Panc1 (cell line): ENCODE measurements at regions not wholly inside any gene's neighbourhood (a gene's known extent, or its start where the extent isn't known, plus 50 kb on each side); places are given as distances from the start of the nearest gene placed in this dataset.

Experiments
- ATAC-seq: fragments of 200-7000 bp; cut with Tn5 transposase; 2 replicates; pipeline ENCODE4 v1.9.1; 2020; ENCODE audit warnings: mild to moderate bottlenecking, moderate library complexity
- BruUV-seq: library from RNA; stranded (reverse); fragments of 400-500 nt; replicated peaks from 2 replicates; lab custom pipeline; 2021; lab: Mats Ljungman, UMichigan
- CTCF ChIA-PET: fragments of 300-600 bp; sonication (Branson Sonifier 250); formaldehyde crosslinking; loops from one replicate; lab custom pipeline; 2022; ENCODE audit warnings: antibody characterized with exemption; lab: Charles Lee
- POLR2A ChIA-PET: fragments of 300-600 bp; sonication (Branson Sonifier 250); formaldehyde crosslinking; loops from one replicate; lab custom pipeline; 2022; ENCODE audit warnings: antibody characterized with exemption; lab: Charles Lee
- DNase-seq: peaks from one replicate; pipeline ENCODE4 v3.0.0-alpha.2; 2010; ENCODE audit warnings: low read depth, low spot score
- H3K27ac ChIP-seq: 2 replicates; pipeline ENCODE4 v1.5.1; 2011; ENCODE audit warnings: mild to moderate bottlenecking, low read length, inconsistent platforms
- H3K27me3 ChIP-seq: fragments of 200-500 bp; sonication (Bioruptor generic); 2 replicates; pipeline ENCODE4 v1.6.0; 2014; ENCODE audit warnings: low read length, inconsistent platforms; ENCODE audit not compliant: control insufficient read depth, insufficient read depth
- H3K36me3 ChIP-seq: fragments of 200-500 bp; sonication (Bioruptor generic); 2 replicates; pipeline ENCODE4 v1.5.1; 2014; ENCODE audit warnings: inconsistent platforms, mild to moderate bottlenecking, low read length, moderate library complexity; ENCODE audit not compliant: control insufficient read depth, insufficient read depth
- H3K4me1 ChIP-seq: 2 replicates; pipeline ENCODE4 v1.5.1; 2011; ENCODE audit warnings: inconsistent platforms, mild to moderate bottlenecking, low read length, moderate library complexity; ENCODE audit not compliant: control insufficient read depth, insufficient read depth
- H3K4me3 ChIP-seq, 2 experiments: 2 replicates each; pipeline ENCODE4 v1.5.1; 2011 to 2012; ENCODE audit warnings: low read depth in 2 of 2, low read length in 2 of 2, mild to moderate bottlenecking in 2 of 2, inconsistent platforms in 1 of 2, moderate library complexity in 1 of 2
- H3K9me3 ChIP-seq: fragments of 200-500 bp; sonication (Bioruptor generic); 2 replicates; pipeline ENCODE4 v1.5.1; 2014; ENCODE audit warnings: low read depth, mild to moderate bottlenecking, inconsistent platforms, low read length, moderate library complexity; ENCODE audit not compliant: control insufficient read depth, insufficient read depth
- CTCF ChIP-seq: fragments of 450-650 bp; IDR thresholded peaks from 2 replicates; pipeline ENCODE4 v1.5.1; 2017; ENCODE audit warnings: mild to moderate bottlenecking
- POLR2AphosphoS5 ChIP-seq: IDR thresholded peaks from 2 replicates; pipeline ENCODE4 v1.6.1; 2012; ENCODE audit warnings: mild to moderate bottlenecking, low read depth, low read length, moderate library complexity
- REST ChIP-seq, 2 experiments: IDR thresholded peaks; 2 replicates each; pipeline ENCODE4 v1.6.1; 2011 to 2012; ENCODE audit warnings: low read depth in 2 of 2, control low read depth in 1 of 2, low read length in 1 of 2, mild to moderate bottlenecking in 1 of 2, moderate library complexity in 1 of 2; ENCODE audit not compliant: insufficient read depth in 1 of 2
- SIN3A ChIP-seq: IDR thresholded peaks from 2 replicates; pipeline ENCODE4 v1.6.1; 2012; ENCODE audit warnings: low read depth, mild to moderate bottlenecking, low read length, moderate library complexity, borderline replicate concordance; ENCODE audit not compliant: insufficient read depth
- TCF7L2 ChIP-seq: IDR thresholded peaks from 2 replicates; pipeline ENCODE4 v1.6.1; 2011; ENCODE audit warnings: mild to moderate bottlenecking, low read depth, low read length, inconsistent platforms
- in situ Hi-C: cut with HindIII; loops from 2 replicates; pipeline ENCODE4 v1.10.0; 2016; ENCODE audit warnings: low sequenced_read_pairs, low pct_unique_long_range_greater_than_20kb
- intact Hi-C: fragments of 100-400 bp; cut with micrococcal nuclease; formaldehyde crosslinking; loops from one replicate; pipeline ENCODE4 v1.10.0; 2022; ENCODE audit not compliant: unreplicated experiment

- CTCF ChIA-PET = no interaction called here
- H3K27me3 ChIP-seq = no peaks in the 10 kb centered on the region
- no peaks in the 10 kb centered on the region for H3K36me3 ChIP-seq
- TF ChIP-seq SIN3A (no peak), POLR2AphosphoS5 (no peak), REST (IDR thresholded peaks at IDR 0.05; ENCODE audit: insufficient read depth in 1 of 2, low read depth in 2 of 2, low read length in 1 of 2) (no peak), CTCF (no peak), TCF7L2 (no peak)
- intact Hi-C loops (no loop called here), in situ Hi-C loops (no loop called here)
- H3K4me1 ChIP-seq = no peaks in the 10 kb centered on the region
- H3K27ac ChIP-seq = no peak overlapping the region
- H3K9me3 ChIP-seq = no peaks in the 10 kb centered on the region
- H3K4me3 ChIP-seq = no peak overlapping the region
- BruUV-seq = no TSS peak
- DNase-seq = no peak
- no peak for ATAC-seq
- POLR2A ChIA-PET = no interaction called here
Observed at GRCh38 chr12:90244232-90244631, 535.6 kb upstream of the ATP2B1 start.

- in situ Hi-C loops = no loop called here
- no peaks in the 10 kb centered on the region for H3K4me1 ChIP-seq
- no peak overlapping the region for H3K4me3 ChIP-seq
- ChIA-PET CTCF (no interaction called here), POLR2A (no interaction called here)
- no peaks in the 10 kb centered on the region for H3K9me3 ChIP-seq
- ATAC-seq (no peak), DNase-seq (no peak)
- no TSS peak for BruUV-seq
- H3K36me3 ChIP-seq = no peaks in the 10 kb centered on the region
- intact Hi-C loops = no loop called here
- H3K27ac ChIP-seq = no peak overlapping the region
- no peaks in the 10 kb centered on the region for H3K27me3 ChIP-seq
- TF ChIP-seq SIN3A (no peak), CTCF (no peak), TCF7L2 (no peak), POLR2AphosphoS5 (no peak), REST (IDR thresholded peaks at IDR 0.05; ENCODE audit: insufficient read depth in 1 of 2, low read depth in 2 of 2, low read length in 1 of 2) (no peak)
Observed at GRCh38 chr12:90243211-90243610, 534.6 kb upstream of the ATP2B1 start.
